ENCODE measurements at regions not wholly inside any gene's neighbourhood (a gene's known extent, or its start where the extent isn't known, plus 50 kb on each side); places are given as distances from the start of the nearest gene placed in this dataset.

DNA sequence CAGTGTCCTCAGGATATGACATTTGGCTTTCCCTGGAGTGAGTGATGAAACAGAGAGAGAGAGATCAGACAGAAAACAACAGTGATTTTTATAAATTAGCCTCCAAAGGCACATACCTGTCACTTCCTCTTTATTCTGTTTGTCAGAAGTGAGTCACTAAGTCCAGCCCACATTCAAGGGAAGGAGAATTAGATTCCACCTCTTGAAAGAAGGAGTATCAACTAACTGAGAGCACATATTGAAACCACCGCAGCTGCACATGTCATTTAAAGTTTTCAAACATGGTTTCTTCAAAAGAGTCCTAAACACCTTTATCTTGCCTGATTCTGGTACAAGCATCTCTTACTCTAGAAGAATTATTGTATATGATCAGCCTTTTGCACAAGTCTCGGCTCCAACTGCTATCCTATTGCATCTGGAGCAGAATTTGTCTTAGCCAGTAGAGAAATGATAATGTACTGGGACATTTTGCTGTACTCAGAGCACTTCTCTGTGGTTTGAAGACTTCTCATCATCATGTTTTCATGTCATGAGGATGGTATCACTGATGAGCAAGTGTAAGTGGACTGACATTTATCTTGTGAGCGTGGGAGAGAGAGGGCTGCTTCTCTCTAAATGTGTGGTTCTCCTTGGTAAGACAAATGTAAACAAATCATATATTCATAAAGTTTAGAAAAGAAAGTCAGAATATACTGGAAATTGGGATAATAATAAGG is 338.9 kb upstream of the CFAP20DC start:
- TF ChIP-seq EP300 (IDR thresholded peaks at IDR 0.05) (no peak), POLR2A (IDR thresholded peaks at IDR 0.05; ENCODE audit: low read depth) (no peak)
- TF ChIP-seq, protein P1, sequence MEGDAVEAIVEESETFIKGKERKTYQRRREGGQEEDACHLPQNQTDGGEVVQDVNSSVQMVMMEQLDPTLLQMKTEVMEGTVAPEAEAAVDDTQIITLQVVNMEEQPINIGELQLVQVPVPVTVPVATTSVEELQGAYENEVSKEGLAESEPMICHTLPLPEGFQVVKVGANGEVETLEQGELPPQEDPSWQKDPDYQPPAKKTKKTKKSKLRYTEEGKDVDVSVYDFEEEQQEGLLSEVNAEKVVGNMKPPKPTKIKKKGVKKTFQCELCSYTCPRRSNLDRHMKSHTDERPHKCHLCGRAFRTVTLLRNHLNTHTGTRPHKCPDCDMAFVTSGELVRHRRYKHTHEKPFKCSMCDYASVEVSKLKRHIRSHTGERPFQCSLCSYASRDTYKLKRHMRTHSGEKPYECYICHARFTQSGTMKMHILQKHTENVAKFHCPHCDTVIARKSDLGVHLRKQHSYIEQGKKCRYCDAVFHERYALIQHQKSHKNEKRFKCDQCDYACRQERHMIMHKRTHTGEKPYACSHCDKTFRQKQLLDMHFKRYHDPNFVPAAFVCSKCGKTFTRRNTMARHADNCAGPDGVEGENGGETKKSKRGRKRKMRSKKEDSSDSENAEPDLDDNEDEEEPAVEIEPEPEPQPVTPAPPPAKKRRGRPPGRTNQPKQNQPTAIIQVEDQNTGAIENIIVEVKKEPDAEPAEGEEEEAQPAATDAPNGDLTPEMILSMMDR (IDR thresholded peaks at IDR 0.05): no peak
